ENCODE measurements at regions not wholly inside any gene's neighbourhood (a gene's known extent, or its start where the extent isn't known, plus 50 kb on each side); places are given as distances from the start of the nearest gene placed in this dataset.
A peak's percentile ranks its signal among the peaks of the same experiment; 100 is the strongest.
"Not testable (repeated sequence)": the region's sequence is repeated elsewhere in the genome, so short reads cannot be mapped to it uniquely, and the experiment has no call there.

- no peak for DNase-seq
Observed at GRCh38 chr6:67839818-67840217, 795.3 kb upstream of the ADGRB3 start.

GRCh38 chr6:67825201-67825895 lies 809.7 kb upstream of the ADGRB3 start:
- no peak for DNase-seq

GRCh38 chr6:67818322-67818721 lies 816.8 kb upstream of the ADGRB3 start:
- no peak for DNase-seq

GRCh38 chr6:67815623-67816022 lies 819.5 kb upstream of the ADGRB3 start:
- no peak for DNase-seq

- DNase-seq = no peak
Observed at GRCh38 chr6:67814262-67814661, 820.8 kb upstream of the ADGRB3 start.

GRCh38 chr6:67812693-67813092 lies 822.4 kb upstream of the ADGRB3 start:
- no peak for DNase-seq

GRCh38 chr6:67812125-67812524 lies 823.0 kb upstream of the ADGRB3 start:
- no peak for DNase-seq

GRCh38 chr6:67811239-67812037 lies 823.6 kb upstream of the ADGRB3 start:
- DNase-seq = no peak

- DNase-seq = not testable (repeated sequence)
Observed at GRCh38 chr6:67804808-67805207, 830.3 kb upstream of the ADGRB3 start.

- no peak for DNase-seq
Observed at GRCh38 chr6:67802771-67803170, 832.3 kb upstream of the ADGRB3 start.

- no peak for DNase-seq
Observed at GRCh38 chr6:67792996-67793395, 842.1 kb upstream of the ADGRB3 start.

GRCh38 chr6:67790569-67790968 lies 844.5 kb upstream of the ADGRB3 start:
- DNase-seq = no peak

- DNase-seq = not testable (repeated sequence)
Observed at GRCh38 chr6:67787119-67787518, 848.0 kb upstream of the ADGRB3 start.

GRCh38 chr6:67779876-67780275 lies 855.2 kb upstream of the ADGRB3 start:
- DNase-seq = no peak

- DNase-seq = peak; percentile 3
Observed at GRCh38 chr6:67775333-67775732, 859.7 kb upstream of the ADGRB3 start.

- DNase-seq = no peak
Observed at GRCh38 chr6:67768972-67769371, 866.1 kb upstream of the ADGRB3 start.

- not testable (repeated sequence) for DNase-seq
Observed at GRCh38 chr6:67767046-67767822, 867.8 kb upstream of the ADGRB3 start.

GRCh38 chr6:67766057-67766456 lies 869.0 kb upstream of the ADGRB3 start:
- no peak for DNase-seq

- DNase-seq = no peak
Observed at GRCh38 chr6:67759001-67759400, 876.1 kb upstream of the ADGRB3 start.

GRCh38 chr6:67757465-67758033 lies 877.5 kb upstream of the ADGRB3 start:
- no peak for DNase-seq

GRCh38 chr6:67748521-67748920 lies 886.6 kb upstream of the ADGRB3 start:
- DNase-seq = no peak

- DNase-seq = no peak
Observed at GRCh38 chr6:67736816-67737215, 898.3 kb upstream of the ADGRB3 start.

- peak; percentile 1 for DNase-seq
Observed at GRCh38 chr6:67736161-67736560, 898.9 kb upstream of the ADGRB3 start.
